ENCODE measurements at regions not wholly inside any gene's neighbourhood (a gene's known extent, or its start where the extent isn't known, plus 50 kb on each side); places are given as distances from the start of the nearest gene placed in this dataset.
"Not testable (repeated sequence)": the region's sequence is repeated elsewhere in the genome, so short reads cannot be mapped to it uniquely, and the experiment has no call there.

- no peak for DNase-seq
Observed at GRCh38 chr2:146433116-146433875, 1411.5 kb upstream of the ACVR2A start.

DNA sequence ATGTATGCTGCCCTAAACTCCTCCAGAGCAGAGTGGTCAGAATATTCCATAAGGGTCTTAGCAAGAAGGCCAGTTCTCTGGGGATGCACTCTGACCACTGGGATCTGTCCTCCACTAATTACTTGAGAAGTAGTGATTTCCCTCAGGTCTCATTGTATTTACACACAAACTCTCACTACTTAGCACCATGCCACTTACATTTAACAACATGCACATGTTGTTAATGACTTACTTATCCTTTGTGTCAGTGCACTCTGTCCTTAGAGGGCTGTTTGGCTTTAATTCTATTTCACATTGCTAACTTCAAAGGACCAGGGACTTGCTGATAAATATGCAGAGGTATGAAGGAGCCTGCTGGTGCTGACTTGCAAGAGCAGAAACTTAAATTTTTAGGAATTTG, 1415.5 kb upstream of the ACVR2A start:
- DNase-seq = no peak

GRCh38 chr2:146417942-146418341, 1426.9 kb upstream of the ACVR2A start:
- no peak for DNase-seq

- no peak for DNase-seq
Observed at GRCh38 chr2:146415291-146415690, 1429.5 kb upstream of the ACVR2A start.

- DNase-seq = no peak
Observed at GRCh38 chr2:146414456-146414855, 1430.4 kb upstream of the ACVR2A start.

DNA sequence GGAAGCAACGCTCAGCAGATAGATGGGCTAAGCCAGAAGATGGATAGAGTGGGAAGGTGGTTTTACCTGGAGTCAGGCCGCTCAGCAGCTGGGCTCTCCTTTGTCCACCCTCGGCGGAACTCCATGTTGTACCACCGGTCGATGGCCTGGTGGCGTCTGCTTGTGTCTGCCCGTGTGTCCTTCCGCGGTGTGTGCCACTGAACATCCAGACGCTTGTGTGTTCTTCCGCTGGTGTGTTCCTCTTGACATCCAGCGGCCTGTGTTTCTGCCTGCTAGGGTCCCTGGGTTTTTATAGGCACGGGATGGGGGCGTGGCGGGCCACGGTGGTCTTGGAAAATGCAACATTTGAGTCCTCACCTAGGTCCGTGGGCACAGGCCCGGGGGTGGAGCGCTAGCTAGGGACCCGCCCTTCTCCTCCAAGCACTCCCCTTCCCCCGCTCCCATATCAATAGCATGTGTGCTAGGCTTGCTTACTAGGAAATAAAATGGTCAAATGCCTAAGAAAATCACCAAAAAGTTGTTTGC, 1431.7 kb upstream of the ACVR2A start:
- DNase-seq = no peak

- DNase-seq = no peak
Observed at GRCh38 chr2:146412625-146413024, 1432.2 kb upstream of the ACVR2A start.

GRCh38 chr2:146405402-146406309, 1439.2 kb upstream of the ACVR2A start:
- DNase-seq = not testable (repeated sequence)

DNA sequence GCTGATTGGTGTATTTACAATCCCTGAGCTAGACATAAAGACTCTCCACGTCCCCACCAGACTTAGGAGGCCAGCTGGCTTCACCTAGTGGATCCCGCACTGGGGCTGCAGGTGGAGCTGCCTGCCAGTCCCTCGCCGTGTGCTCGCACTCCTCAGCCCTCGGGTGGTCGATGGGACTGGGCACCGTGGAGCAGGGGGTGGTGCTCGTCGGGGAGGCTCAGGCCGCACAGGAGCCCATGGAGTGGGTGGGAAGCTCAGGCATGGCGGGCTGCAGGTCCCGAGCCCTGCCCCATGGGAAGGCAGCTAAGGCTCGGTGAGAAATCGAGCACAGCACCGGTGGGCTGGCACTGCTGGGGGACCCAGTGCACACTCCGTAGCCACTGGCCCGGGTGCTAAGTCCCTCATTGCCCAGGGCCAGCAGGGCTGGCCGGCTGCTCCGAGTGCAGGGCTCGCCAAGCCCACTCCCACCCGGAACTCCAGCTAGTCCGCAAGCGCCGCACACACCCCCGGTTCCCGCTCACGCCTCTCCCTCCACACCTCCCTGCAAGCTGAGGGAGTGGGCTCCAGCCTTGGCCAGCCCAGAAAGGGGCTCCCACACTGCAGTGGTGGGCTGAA, 1441.2 kb upstream of the ACVR2A start:
- DNase-seq = not testable (repeated sequence)

DNA sequence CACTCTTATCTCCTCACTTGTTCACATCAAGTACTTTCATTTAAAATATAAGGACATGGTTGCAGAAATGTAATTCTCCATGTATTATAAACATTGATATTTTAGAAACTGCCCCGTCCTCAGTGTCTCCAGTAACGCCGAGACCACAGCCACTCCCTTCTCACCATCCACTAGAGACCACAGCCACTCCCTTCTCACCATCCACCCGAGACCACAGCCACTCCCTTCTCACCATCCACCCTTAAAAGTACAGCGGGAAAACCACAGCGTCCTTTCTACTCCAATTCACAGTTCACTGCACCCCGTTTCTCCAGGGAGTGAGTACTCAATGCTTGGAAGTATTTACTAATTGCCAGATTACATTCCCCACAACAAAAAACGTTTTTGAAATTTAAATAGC, 1452.2 kb upstream of the ACVR2A start:
- DNase-seq = no peak

- no peak for DNase-seq
Observed at GRCh38 chr2:146392186-146392585, 1452.6 kb upstream of the ACVR2A start.

GRCh38 chr2:146388757-146389156, 1456.1 kb upstream of the ACVR2A start:
- DNase-seq = no peak

DNA sequence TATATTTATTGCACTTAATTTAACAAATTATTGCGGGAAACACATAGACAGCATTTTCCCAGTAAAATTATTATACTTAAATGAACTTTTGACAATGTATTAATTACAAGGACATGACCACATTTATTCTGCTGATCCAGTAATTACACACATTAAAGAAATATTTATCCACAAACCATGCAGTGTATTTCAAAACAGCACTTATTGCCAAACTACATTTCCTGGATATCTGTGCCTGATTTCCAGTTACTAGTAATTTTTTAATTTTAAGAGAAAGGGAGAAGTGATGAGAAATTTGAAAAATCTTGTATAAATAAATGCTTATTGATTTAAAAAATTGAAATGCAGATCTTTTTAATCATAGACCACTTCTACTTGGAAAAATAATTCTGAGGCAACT, 1458.7 kb upstream of the ACVR2A start:
- no peak for DNase-seq

- DNase-seq = no peak
Observed at GRCh38 chr2:146385031-146385430, 1459.8 kb upstream of the ACVR2A start.

DNA sequence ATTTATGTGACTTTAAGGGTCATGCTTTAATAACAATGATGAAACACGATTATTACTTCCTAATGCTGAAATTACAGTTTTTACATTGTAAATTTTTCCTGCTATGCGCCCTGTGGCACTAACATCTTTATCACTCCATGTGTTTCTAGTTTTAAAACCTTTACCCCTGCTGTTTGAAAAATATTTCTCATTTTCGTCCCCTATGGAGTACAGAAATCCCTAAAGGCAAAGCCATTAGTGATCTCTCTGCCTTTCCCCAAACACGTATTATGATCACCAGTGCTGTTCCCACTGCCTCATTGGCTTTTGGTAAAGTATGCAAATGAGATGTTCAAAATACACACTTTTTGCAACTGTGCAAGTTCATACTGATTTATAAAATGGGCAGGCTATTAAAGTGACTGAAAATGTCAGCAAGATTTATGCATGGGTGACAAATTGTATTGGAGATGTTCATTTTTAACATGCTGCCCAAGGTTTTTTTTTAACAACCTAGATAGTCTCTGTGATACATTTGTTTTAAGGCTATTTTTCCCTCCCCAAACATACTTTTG, 1468.2 kb upstream of the ACVR2A start:
- DNase-seq = no peak

DNA sequence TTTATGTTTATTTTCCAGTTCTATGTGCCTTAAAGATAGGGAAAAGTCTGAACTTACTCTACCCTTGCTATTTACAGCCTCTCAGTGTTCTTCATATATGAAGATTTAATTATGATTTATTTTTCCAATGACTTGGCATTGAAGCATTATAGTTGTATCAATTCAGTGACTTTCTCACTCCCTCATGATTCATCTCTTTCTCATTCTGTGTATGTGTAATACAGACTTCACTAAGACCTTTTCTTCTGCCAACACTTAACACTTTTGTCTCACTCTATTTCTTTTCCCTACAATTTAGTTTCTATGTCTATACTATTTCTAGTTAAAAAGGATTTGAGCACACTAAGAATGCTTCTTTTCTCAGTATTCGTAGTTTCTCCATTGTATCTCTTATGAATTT, 1470.3 kb upstream of the ACVR2A start:
- DNase-seq = no peak

GRCh38 chr2:146371364-146371763, 1473.5 kb upstream of the ACVR2A start:
- not testable (repeated sequence) for DNase-seq

DNA sequence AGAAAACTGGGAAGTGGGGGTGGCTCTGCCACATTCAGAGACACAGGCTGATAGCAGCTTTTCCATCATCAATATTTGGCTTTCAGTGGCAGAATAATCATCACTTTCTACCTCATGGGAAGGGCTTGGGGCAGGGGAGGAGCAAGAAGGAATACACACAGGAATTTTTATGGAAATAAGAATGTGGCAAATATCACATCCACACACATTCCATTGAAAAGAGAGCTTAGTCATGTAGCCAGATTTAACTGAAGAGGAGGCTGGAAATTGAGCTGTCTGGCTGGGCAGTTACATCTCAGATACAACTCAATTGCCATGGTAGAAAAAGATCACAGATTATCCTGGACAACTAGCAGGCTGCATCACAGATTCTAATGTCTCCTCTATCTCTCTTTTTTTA, 1474.0 kb upstream of the ACVR2A start:
- no peak for DNase-seq

DNA sequence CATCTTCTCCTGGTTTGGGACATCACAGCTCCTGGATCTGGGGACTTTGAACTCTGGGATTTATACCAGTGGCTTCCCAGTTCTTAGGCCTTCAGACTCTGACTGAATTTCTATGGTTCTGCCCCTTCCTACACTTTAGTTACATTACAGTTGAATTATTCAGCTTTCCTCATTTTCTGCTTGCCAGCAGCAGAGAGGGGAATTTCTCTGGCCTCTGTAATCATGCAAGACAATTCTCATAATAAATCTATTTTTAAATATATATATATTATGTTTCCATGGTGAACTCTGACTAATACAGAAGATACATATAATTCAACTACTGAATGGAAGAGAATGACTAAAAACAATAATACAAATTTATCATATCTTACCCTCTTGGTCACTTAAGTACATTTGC, 1478.6 kb upstream of the ACVR2A start:
- no peak for DNase-seq

DNA sequence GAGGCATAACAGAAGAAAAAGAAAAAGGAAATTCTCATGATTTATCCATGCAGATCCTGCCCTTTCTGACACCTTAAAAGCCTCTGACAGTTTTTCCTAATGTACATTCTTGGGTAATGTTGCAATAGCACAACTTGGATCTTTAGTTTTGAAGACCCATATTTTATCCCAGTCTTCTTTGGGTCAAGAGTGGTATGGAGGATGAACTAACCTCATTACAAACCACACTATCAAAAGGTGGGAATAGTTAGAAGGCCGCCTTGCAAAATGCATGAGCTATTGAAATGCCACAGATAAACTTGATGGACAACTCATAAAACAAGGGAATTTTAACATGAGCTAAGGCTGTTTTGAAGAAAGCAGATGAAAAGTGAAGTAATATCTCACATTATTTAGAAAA, 1479.8 kb upstream of the ACVR2A start:
- no peak for DNase-seq

DNA sequence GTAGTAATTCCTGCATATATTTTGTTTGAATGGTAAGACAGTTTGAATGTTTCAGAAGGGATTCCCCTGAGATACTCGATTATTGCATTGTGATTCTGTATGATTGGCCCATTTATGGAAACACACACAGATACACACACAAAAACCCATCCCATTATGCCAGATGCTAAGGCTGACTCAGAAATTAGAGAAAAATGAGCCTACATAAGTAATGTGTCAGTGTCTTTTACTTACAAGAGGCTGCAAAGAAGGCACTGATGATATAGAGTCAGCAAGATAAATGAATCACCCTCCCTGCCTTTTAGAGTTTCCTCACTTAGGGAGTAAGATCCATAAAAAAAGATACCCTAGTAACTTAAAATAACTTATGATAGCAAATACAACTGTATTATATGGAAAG, 1481.1 kb upstream of the ACVR2A start:
- DNase-seq = no peak

- DNase-seq = no peak
Observed at GRCh38 chr2:146351689-146352088, 1493.1 kb upstream of the ACVR2A start.

GRCh38 chr2:146349334-146349733, 1495.5 kb upstream of the ACVR2A start:
- no peak for DNase-seq
